Natural killer cell (primary cell): ENCODE measurements at regions not wholly inside any gene's neighbourhood (a gene's known extent, or its start where the extent isn't known, plus 50 kb on each side); places are given as distances from the start of the nearest gene placed in this dataset.

Experiments
- ATAC-seq, 3 donors: fragments of 150-1000 bp in 2 of 3; fragments of 200-7000 bp in 1 of 3; cut with Tn5 transposase; 1 replicate in 1 of 3; 2 replicates in 2 of 3; pipeline ENCODE4 v1.10.0; 2021; ENCODE audit warnings: mild to moderate bottlenecking in 2 of 3, moderate library complexity in 2 of 3
- DNase-seq, 2 donors: peaks; one replicate each; pipeline versions ENCODE4 v3.0.0 to v3.0.0-alpha.2; 2013 to 2021; ENCODE audit warnings: mixed read lengths in 1 of 2
- H3K27ac ChIP-seq: one replicate; pipeline ENCODE4 v1.5.1; 2013; ENCODE audit warnings: mild to moderate bottlenecking, low read length
- H3K27me3 ChIP-seq: one replicate; pipeline ENCODE4 v1.6.1; 2013; ENCODE audit warnings: low read length; ENCODE audit not compliant: control insufficient read depth, insufficient read depth
- H3K36me3 ChIP-seq: one replicate; pipeline ENCODE4 v1.6.1; 2013; ENCODE audit warnings: low read length; ENCODE audit not compliant: control insufficient read depth, insufficient read depth
- H3K4me1 ChIP-seq: one replicate; pipeline ENCODE4 v1.6.1; 2013; ENCODE audit warnings: low read length; ENCODE audit not compliant: control insufficient read depth, insufficient read depth
- H3K4me3 ChIP-seq: one replicate; pipeline ENCODE4 v1.5.1; 2013; ENCODE audit warnings: low read length
- H3K9me3 ChIP-seq: one replicate; pipeline ENCODE4 v1.6.1; 2013; ENCODE audit warnings: low read length; ENCODE audit not compliant: control insufficient read depth, insufficient read depth
- H3K27ac Mint-ChIP-seq, 2 donors: one replicate each; pipeline ENCODE4 v1.8.0; 2022; ENCODE audit warnings: mild to moderate bottlenecking in 2 of 2, mixed read lengths in 2 of 2, moderate library complexity in 1 of 2
- H3K27me3 Mint-ChIP-seq, 2 donors: one replicate each; pipeline ENCODE4 v1.8.0; 2022; ENCODE audit warnings: low read depth in 2 of 2, mixed read lengths in 2 of 2
- H3K36me3 Mint-ChIP-seq: one replicate; pipeline ENCODE4 v1.8.0; 2022; ENCODE audit warnings: mixed read lengths
- H3K4me1 Mint-ChIP-seq, 2 donors: one replicate each; pipeline ENCODE4 v1.8.0; 2022; ENCODE audit warnings: mixed read lengths in 2 of 2
- H3K4me3 Mint-ChIP-seq: one replicate; pipeline ENCODE4 v1.8.0; 2022; ENCODE audit warnings: mild to moderate bottlenecking, moderate library complexity, mixed read lengths
- H3K9me3 Mint-ChIP-seq, 2 donors: one replicate each; pipeline ENCODE4 v1.8.0; 2022; ENCODE audit warnings: mixed read lengths in 2 of 2
- CTCF ChIP-seq: fragments of 200-600 bp; IDR thresholded peaks from one replicate; pipeline ENCODE4 v1.8.0; 2022; ENCODE audit warnings: antibody characterized with exemption
- WGBS: methylation state at CpG from one replicate; pipeline ENCODE4 v1.1.7; 2013; ENCODE audit warnings: missing lambda C conversion rate; ENCODE audit not compliant: insufficient coverage; 5-methylcytosine and 5-hydroxymethylcytosine counted together
- intact Hi-C: fragments of 100-400 bp; cut with micrococcal nuclease; formaldehyde crosslinking; loops from one replicate; pipeline ENCODE4 v1.14.2; 2022

GRCh38 chr18:78523850-78524249, 455.8 kb upstream of the SALL3 start:
- Histone ChIP-seq H3K27ac (no peak overlapping the region), H3K36me3 (no peaks in the 10 kb centered on the region), H3K9me3 (no peaks in the 10 kb centered on the region), H3K4me3 (no peak overlapping the region), H3K4me1 (no peaks in the 10 kb centered on the region), H3K27me3 (no peaks in the 10 kb centered on the region)
- Mint-ChIP-seq H3K27ac (no peak overlapping the region), H3K27me3 (peaks cover 0 to 5% of the 10 kb centered on the region in 2 donors), H3K4me3 (no peak overlapping the region), H3K4me1 (peaks cover 0 to 6% of the 10 kb centered on the region in 2 donors), H3K9me3 (no peaks in the 10 kb centered on the region), H3K36me3 (no peaks in the 10 kb centered on the region)
- no peak for ATAC-seq
- whole genome bisulfite sequencing, result 89% methylated on average over 12 of the region's 12 CpGs
- TF ChIP-seq CTCF, result no peak
- intact Hi-C loops, result no loop called here
- DNase-seq, result no peak

- H3K4me1 Mint-ChIP-seq, result peaks cover 0 to 6% of the 10 kb centered on the region in 2 donors
- no peak for ATAC-seq
- DNase-seq, result no peak
- intact Hi-C loops, result no loop called here
- no peaks in the 10 kb centered on the region for H3K9me3 ChIP-seq
- no peak overlapping the region for H3K4me3 Mint-ChIP-seq
- no peak overlapping the region for H3K27ac Mint-ChIP-seq
- no peaks in the 10 kb centered on the region for H3K9me3 Mint-ChIP-seq
- no peaks in the 10 kb centered on the region for H3K36me3 Mint-ChIP-seq
- no peak for TF ChIP-seq CTCF
- H3K4me3 ChIP-seq, result no peak overlapping the region
- 67% methylated on average over 10 of the region's 11 CpGs for WGBS
- H3K36me3 ChIP-seq, result no peaks in the 10 kb centered on the region
- H3K4me1 ChIP-seq, result no peaks in the 10 kb centered on the region
- H3K27me3 Mint-ChIP-seq, result peaks cover 0 to 5% of the 10 kb centered on the region in 2 donors
- no peak overlapping the region for H3K27ac ChIP-seq
- no peaks in the 10 kb centered on the region for H3K27me3 ChIP-seq
Measured at GRCh38 chr18:78525366-78526111, 454.1 kb upstream of the SALL3 start.

GRCh38 chr18:78526275-78526674, 453.3 kb upstream of the SALL3 start:
- Histone ChIP-seq H3K27ac (no peak overlapping the region), H3K36me3 (no peaks in the 10 kb centered on the region), H3K27me3 (no peaks in the 10 kb centered on the region), H3K4me1 (no peaks in the 10 kb centered on the region), H3K9me3 (no peaks in the 10 kb centered on the region), H3K4me3 (no peak overlapping the region)
- peaks cover 0 to 6% of the 10 kb centered on the region in 2 donors for H3K4me1 Mint-ChIP-seq
- no peak overlapping the region for H3K4me3 Mint-ChIP-seq
- H3K9me3 Mint-ChIP-seq, result no peaks in the 10 kb centered on the region
- DNase-seq, result no peak
- TF ChIP-seq CTCF, result no peak
- no peaks in the 10 kb centered on the region for H3K36me3 Mint-ChIP-seq
- 73% methylated on average over 6 of the region's 10 CpGs for WGBS
- intact Hi-C loops, result no loop called here
- ATAC-seq, result no peak
- peaks cover 0 to 5% of the 10 kb centered on the region in 2 donors for H3K27me3 Mint-ChIP-seq
- no peak overlapping the region for H3K27ac Mint-ChIP-seq
